IPS DF 4.7 (cell line): ENCODE measurements at regions not wholly inside any gene's neighbourhood (a gene's known extent, or its start where the extent isn't known, plus 50 kb on each side); places are given as distances from the start of the nearest gene placed in this dataset.

Experiments used
- DNase-seq: peaks from one replicate; pipeline ENCODE4 v3.0.0-alpha.2; 2013; ENCODE audit warnings: low spot score; ENCODE audit errors: extremely low read depth

DNA sequence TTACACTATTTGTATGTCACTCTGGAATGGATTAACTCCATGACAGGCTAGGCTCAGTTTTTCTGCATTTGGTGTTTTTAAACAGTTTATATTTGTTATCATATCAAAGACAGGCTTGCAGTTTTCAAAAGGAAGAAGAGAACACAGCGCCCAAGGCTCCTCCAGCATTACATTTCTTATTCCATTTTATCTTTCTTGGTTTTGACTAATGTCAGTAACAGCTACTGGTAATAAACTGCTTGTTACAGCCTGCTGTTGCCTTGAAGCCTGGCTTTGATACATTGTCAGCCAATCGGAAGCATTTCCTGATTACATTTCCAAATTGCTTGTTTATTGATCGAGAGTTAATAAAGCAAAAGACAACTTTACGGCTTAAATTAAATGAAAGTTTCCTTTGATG, 166.0 kb upstream of the MDFIC start:
- no peak for DNase-seq

DNA sequence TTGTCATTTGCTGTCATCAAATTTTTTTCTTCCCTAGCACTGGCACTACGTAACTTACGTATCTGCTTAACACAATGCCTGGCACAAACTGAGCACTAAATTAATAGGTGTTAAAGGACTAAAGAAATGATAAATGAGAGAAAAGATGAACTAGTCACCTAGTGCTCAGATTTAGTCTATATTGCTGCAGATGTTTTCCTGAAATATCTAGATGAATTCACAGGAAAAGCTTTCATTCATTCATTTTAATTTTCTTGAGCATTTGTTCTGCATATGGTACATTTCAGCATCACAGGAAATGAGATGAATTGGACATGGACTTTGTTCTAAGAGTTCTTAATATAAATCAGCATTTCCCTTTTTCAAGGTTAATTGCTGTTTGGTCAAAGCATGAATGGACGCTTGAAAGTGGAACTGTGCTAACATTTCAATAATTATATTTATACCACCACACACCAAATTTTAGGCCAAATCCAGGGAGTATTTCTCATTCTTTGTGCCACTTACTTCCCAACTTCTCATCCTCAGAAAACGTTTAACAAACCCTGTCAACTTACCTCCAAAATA, 163.2 kb upstream of the MDFIC start:
- no peak for DNase-seq

DNA sequence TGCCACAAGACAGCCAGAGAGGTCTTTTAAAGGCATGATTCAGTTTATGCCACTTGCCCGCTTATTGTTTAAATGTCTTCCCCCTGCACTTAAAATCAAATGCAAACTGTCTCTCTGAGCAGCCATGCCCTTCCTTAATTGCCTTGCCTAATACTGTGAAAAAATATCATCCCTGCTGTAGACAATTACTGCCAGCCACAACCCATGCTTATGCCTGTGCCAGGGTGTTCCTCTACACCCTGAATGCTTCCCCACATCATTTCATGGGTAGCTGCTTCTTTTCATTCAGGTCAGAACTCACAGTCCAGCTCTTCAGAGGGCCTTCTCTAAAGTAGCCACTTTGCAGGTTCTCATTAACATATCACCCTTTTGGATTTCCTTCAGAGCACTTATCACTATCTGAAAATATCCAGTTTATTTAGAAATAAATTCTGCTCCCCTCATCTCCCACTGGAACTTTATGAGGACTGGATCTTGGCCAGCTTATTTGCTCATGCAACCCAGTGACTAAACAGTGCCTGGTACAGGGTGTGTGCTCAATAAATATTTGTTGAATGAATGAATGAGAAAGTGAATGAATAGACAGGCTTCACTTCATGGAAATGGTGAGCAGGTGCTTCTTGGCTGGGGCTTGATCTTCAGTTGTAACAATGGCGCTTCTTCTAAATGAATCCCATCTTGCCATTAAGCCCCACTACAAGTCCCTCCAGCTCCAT, 162.4 kb upstream of the MDFIC start:
- DNase-seq: no peak

DNA sequence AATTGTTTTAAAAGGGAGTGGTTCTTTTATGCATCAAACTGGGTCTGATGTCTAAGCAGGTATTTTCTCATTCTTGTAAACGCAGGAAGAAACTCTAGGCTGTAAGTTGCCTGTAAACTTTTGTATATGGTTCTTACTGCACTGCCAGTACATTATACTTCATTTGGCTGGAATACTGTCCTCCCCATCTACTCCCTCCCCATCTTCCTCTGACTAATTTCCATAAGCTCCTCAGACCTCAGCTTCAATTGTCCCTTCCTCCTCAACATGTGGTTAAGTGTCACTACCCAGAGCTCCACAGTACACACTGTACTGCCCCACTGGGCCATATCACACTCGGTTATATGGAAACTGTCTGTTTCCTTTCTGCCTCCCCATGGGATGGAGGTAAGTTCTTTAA, 161.4 kb upstream of the MDFIC start:
- no peak for DNase-seq

DNA sequence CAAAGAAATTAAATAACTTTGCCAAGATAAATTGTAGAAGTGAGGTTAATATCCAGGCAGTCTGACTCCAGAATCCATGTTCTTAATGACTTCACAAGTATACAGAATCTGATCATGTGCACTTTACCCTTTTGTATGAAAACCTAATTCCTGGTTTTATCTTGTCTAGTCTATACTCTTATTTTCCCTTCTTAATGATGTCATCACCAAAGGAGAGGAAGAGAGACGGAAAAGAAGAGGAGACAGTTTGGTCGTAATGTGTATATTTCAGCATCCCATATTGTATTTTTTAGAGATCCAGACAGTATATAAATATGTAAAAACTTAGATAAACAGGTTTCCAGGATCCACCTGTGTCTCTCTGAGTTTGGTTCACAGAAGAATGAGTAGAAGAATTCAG, 159.9 kb upstream of the MDFIC start:
- DNase-seq: no peak

DNA sequence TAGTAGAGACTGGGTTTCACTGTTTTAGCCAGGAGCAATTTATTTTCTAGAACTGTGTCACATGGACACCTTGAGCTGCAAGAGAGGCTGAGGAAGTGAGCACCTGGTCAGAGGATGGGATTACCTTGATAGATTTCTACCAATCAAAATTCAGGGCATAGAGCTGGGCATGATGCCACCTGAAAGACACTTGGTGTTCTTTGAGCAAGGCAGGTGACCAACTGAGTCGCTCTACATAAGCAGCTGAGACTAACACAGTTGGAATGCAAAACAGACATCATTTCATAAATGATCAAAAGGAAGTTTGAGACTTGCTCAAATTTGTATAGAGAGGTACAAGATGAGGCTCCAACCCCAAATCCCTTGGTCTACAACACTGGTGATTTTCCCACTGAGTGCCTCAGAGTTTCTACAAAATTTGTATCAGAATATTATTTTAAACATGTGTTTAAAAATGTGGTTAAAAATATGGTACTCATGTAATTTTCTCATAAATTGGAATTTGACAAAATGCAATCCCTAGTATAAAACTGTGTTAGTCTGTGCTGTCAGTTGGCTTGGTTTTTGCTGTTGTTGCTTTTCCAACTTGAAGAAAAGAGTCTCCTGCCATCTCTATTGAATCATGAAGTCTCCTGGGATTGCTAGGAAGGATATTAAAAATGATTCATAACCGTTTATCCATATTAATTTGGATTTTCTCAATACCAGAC, 156.4 kb upstream of the MDFIC start:
- no peak for DNase-seq

DNA sequence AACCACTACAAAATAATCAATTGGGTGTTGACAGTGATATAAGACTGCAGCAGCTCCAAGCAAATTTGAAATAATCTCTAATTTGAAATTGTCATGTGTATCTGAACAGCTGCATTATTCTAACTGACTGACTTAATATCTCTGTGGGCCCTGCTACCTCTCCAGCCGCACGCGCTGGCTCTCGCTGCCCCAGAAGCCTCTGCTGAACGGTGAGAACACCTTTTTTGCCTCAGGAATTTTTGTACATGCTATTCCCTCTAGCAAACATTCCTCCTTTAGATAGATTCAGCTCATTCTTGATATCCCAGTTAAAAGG, 155.9 kb upstream of the MDFIC start:
- DNase-seq: no peak

DNA sequence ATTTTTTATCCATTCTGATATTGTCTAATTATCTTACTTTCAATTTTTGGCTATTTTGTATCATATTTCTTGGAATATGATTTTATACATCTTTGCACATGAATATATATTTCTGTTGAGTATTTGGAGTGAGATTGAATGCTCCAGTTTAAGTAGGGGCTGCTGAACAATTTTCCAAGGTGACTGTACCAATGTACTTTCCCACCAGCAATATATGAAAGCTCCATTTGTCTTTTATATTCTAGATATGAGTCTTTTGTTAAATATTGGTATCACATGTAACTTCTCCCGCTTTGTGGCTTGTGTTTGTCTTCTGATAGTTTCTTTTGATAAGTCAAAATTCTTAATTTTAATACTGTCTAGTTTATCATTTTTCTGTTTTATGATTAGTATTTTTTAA, 144.6 kb upstream of the MDFIC start:
- no peak for DNase-seq

DNA sequence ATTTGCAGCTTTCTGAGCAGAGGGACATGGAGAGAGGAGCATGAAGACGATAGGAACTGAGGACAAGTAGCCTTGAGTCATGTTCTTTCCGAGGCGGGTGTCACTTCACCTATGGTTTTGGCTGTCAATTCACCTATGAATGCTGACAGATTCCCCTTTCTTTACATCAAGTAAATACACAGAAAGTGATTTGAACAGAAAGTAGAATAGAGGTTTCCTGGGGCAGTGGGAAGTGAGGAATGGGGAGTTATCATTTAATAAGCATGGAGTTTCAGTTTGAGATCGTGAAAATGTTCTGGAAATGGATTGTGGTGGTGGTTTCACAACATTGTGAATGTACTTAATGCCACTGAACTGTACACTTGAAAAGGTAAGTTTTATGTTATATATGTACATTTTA, 138.4 kb upstream of the MDFIC start:
- DNase-seq: no peak

DNA sequence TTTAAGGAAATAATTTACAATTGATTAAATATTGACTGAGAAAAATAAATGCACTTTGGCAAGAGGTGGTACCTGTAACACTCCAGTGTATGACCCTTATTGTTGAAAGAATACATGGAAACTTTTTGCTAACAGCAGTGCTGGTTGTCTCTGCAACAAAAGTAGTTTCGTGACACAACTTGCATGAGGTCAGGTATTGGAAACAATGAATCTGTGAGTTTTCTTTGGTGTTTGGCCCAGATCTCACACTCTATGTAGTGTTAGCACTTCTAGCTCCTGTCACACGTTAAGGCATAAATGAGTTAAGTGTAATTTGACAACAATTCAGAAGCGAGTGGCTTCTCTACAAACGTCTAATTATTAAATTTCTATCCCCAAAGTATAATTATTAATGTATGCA, 137.7 kb upstream of the MDFIC start:
- no peak for DNase-seq

DNA sequence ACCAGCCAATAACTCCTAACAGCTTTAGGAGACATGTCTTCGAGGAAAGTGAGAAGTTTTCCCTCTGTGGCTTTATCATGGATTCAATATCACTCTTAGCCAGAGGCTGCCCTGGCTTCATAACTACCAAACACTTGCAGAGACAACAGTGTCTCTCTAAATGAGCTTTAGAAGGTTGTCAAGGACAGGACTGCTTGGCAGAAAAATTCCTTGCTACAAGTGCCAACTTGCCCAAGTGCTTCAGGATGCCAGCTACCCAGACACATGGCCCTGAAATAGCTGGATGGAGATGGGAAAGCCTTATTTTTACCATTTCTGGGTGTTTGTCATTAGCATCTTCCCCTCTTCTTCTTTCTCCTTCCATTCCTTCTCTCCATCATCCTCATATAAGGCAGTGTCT, 137.1 kb upstream of the MDFIC start:
- no peak for DNase-seq

DNA sequence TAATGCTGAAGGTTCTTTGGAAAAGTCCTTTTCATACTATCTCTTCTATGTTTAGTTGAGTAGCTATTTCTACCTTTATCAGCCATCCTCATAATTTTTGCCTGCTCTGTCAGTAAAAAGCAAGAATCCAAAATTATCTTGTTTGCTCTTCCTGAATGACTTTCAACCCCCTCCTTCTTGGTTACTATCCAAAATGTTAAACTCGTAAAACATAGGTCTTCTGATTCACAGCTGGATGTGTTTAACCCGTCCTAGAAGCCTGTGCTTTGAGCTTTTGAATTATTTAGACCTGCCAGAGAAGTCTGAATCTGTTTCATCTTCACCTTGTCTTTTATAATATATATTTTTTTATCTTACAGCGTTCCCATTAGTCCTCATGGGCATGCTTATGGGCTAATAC, 136.4 kb upstream of the MDFIC start:
- no peak for DNase-seq

DNA sequence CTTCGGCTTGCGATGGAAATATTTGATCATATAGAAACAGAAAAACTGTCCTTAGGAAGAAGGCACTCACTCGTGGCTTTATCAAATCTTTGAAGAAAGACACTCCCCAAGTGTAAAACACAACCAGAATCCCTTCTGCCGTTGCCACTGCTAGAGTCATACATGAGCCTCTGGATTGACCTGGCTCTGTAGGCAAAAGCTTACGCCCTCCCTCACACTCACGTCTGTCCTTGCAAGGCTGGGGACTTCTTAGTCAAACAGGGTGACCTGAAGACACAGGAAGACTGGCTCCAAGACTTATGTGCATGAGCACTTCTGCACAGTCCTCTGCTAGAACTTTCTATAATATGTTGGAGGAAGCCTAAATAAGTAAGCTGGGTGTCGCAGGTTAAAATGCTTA, 135.4 kb upstream of the MDFIC start:
- DNase-seq: no peak

DNA sequence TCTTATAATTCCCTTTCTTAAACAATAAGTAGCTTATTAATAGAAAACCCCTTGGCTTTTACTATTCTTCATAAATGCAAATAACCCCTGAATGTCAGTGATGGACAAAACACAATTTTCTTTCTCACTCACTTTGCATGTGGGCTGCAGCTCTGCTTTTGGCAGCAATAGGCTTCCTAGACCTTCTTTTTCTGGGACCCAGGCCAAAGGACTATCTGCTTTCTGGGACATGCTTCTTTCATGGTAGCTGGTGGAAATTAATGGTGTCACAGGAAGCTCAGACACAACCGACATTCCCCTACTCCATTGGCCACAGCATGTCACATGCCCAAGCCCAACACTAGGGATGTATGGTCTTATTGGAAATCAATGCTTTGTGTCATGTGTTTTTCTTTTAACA, 134.3 kb upstream of the MDFIC start:
- DNase-seq: no peak

DNA sequence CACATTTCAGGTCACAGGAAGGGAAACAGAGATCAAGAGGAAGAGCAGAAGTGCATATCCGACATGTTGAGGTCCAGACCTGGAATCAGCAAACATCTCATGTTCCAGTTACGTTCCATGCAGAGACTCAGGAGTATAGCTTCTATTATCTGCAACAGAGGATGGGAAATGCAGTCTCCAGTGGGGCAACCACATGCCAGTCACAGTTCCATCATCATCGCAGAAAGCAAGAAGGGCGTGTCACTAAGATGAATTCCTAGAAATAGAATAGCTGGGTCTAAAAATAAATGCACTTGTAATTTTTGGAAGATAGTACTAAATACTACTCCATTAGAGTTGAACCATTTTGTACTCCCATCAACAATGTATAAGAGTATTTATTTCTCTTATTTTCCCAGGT, 133.2 kb upstream of the MDFIC start:
- DNase-seq: no peak

DNA sequence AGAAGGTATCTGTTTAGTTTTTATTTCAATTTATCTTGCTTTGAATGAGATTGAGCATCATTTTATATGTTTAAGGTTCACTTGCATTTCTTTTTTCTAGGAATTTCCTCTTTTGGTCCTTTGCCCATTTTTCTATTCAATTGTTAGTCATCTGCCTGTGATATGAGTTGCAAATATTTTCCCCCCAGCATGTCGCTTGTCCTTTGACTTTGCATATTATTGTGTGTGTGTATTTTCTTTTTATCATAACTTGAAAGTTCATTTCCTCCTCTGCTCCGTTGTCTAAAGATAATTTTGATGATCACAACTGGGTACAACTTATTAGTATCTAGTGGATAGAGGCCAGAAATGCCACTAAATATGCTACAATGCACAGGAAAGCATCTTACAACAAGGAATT, 132.7 kb upstream of the MDFIC start:
- DNase-seq: no peak

DNA sequence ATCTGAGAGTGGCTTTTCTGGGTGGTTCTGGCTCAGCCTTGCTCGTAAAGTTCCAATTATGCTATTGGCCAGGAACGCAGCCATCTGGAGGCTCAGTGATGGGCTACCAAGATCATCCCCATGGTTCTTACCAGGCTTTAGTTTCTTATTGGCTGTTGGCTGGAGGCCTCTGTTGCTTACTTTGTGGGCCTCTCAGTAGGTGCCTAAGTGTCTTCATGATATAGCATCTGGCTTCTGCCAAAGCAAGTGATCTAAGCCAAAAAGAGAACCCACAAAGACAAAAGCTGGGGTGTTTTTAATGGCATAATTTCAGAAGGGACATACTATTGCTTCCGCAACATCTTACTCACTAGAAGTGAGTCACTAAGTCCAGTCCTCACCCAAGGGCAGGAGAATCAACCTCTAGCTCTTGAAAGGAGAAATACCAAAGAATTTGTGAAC, 132.0 kb upstream of the MDFIC start:
- DNase-seq: no peak

DNA sequence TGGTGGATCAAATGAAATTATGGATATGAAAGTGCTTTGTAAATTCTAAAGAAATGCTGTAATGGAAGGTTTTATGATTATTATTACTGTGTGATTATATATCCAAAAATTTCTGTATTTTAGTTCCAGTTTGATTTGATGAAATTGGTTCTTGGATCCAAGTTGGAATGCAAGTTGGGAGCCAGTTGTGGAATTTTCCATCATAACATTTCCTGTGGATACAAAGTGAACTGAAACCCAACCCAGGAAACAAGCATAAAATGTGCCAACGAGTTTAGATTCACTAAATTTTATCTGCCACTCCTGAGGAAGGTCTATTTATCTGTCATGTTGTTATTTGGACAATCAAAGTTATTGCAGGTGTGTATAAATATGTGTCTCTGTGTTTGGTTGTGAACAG, 131.4 kb upstream of the MDFIC start:
- DNase-seq: no peak

DNA sequence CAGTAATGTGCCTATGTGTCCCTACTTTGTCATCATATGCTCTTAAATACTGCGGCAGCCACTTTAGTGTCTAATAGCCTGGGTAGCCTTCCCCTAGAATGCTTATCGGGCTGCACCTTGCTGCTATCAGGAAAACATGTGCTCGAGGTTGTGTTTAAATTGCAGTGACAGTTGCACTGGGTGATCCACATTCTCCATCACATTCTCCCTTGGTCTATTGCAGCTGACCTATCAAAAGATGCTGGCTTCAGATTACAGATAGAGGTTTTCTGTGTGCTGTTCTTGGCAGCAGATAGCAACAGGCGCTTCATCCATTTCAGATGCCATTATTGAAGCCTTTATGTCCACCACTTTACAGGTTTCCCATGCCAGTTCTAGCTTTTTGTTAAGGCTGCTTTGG, 130.1 kb upstream of the MDFIC start:
- DNase-seq: no peak

DNA sequence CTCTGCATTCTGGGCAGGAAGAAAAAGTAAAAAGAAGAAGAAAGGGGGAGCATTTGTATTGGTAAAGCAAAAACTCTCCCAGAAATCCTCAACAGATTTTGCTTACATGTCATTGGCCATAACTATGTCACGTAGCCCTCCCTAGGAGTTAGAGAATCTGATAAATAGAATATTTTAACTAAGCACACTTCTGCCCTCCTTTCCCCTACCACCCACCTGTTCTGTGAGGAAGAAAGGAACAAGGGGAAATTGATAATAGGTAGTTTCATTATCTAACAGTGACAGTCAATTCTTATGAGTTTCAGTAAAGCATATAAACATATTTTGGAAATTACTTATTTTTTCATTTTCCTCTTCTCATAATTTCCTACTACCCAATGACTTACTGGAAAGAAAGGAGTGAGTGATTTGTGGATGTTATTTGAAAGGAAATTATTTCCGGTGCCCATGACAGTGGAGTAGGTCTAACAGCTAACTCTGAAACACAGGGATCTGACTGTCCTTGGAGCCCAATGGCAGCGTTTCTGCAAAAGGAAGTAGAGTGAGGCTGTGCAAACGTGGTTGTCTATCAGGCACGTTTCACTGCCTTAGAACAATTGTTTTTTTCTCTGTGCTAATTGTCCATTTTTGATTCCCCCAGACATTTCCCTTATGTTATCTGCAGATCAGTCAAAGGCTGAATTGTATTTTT, 128.6 kb upstream of the MDFIC start:
- DNase-seq: no peak

DNA sequence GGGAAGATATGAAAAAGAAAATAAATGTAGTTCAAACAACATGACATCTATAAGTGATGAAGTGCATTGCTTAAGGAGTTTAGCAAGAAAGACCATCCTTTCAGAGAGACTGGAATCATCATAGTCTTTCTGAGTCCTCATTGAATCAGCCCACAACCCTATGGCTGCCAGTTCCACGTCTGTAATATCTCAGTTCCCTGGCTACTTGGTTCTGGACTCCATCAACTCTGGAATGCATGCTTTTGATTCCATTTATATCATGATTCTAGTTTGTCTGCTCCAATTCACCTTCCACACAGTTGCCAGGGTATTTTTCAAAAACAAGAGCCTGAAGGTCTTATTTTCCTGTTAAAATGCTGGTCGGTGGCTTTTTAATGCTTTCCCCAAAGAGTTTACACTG, 126.4 kb upstream of the MDFIC start:
- DNase-seq: no peak

DNA sequence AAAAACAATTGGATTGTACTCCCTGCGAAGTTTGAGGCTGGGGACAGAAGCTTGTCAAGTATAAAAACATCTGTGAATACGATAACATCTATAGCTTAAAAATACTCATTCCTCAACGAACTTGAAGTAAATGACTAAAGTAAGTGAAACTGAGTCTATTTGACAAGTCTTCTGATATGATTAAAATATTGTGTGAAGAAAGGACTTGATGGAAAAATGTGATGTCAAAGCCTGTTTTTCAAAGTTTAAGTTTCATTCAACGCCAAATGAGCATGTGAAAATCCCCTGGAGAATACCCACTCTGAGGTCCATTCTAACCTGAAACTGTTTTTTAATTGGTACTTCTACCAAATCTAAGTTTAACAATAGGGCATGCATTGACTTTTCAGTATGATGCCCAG, 122.3 kb upstream of the MDFIC start:
- no peak for DNase-seq

DNA sequence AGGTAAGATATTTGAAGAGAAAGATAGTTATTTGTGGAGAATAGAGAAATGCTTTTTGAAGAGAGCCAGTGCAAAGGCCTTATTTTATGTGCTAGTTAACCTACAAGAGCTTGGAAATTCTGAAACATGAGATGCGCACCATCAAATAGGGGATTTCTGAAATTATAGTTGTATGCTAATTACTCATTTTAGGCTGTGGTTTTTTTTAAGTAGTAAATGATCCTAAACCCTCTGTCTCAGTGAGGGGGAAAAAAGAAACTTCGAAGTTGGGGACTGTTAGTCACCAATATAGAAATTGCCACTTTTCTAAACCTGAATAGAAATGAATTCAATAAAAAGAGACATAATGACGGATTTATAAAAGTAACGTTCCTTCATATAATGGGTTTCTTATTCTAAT, 119.3 kb upstream of the MDFIC start:
- no peak for DNase-seq
